Bronchial epithelial cell (primary cell): ENCODE measurements at regions not wholly inside any gene's neighbourhood (a gene's known extent, or its start where the extent isn't known, plus 50 kb on each side); places are given as distances from the start of the nearest gene placed in this dataset.

Experiments used
- DNase-seq: peaks from one replicate; pipeline ENCODE4 v3.0.0-alpha.2; 2010; ENCODE audit warnings: low read depth
- FAIRE-seq: peaks from 2 replicates; lab custom pipeline; 2011; peaks lifted over from hg19 to GRCh38; lab: Jason Lieb, UNC
- H3K27me3 ChIP-seq: 2 replicates; pipeline ENCODE4 v1.5.1; 2011; ENCODE audit warnings: low read length; ENCODE audit not compliant: control insufficient read depth, insufficient read depth
- H3K36me3 ChIP-seq: 2 replicates; pipeline ENCODE4 v1.5.1; 2011; ENCODE audit warnings: low read length; ENCODE audit not compliant: control insufficient read depth, insufficient read depth
- H3K4me3 ChIP-seq: 2 replicates; pipeline ENCODE4 v1.5.1; 2011; ENCODE audit warnings: mild to moderate bottlenecking, low read depth, low read length, control low read depth
- TF ChIP-seq, protein P1 (sequence below): IDR thresholded peaks from 2 replicates; pipeline ENCODE4 v1.5.1; 2011; ENCODE audit warnings: mild to moderate bottlenecking, moderate library complexity, low read length, control low read depth, inconsistent platforms; ENCODE audit not compliant: insufficient read depth, severe bottlenecking

- TF ChIP-seq, protein P1, sequence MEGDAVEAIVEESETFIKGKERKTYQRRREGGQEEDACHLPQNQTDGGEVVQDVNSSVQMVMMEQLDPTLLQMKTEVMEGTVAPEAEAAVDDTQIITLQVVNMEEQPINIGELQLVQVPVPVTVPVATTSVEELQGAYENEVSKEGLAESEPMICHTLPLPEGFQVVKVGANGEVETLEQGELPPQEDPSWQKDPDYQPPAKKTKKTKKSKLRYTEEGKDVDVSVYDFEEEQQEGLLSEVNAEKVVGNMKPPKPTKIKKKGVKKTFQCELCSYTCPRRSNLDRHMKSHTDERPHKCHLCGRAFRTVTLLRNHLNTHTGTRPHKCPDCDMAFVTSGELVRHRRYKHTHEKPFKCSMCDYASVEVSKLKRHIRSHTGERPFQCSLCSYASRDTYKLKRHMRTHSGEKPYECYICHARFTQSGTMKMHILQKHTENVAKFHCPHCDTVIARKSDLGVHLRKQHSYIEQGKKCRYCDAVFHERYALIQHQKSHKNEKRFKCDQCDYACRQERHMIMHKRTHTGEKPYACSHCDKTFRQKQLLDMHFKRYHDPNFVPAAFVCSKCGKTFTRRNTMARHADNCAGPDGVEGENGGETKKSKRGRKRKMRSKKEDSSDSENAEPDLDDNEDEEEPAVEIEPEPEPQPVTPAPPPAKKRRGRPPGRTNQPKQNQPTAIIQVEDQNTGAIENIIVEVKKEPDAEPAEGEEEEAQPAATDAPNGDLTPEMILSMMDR, result no peak
- H3K4me3 ChIP-seq, result no peak overlapping the region
- FAIRE-seq (no peak), DNase-seq (no peak)
- no peaks in the 10 kb centered on the region for H3K27me3 ChIP-seq
- no peaks in the 10 kb centered on the region for H3K36me3 ChIP-seq
Measured at GRCh38 chr5:144815131-144815530, 644.5 kb downstream of the KCTD16 start.

DNA sequence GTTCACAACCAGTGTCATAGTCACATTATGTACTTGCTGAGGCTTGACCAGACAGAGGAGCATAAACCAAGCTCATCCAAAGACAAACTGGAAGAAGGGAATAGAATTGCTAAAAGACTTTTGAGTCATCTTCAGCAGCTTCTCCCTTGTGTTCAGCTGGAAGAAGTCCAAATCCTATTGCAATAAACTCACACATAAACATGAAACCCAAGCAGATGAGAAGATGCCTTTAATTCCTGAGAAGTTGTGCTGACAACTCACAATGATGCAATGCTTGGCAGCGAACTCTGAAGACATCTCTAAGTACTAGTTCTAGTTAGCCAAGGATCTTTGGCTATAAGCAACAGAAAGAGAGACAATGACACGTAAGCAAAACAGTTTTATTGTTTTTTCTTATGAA is 642.1 kb downstream of the KCTD16 start:
- H3K4me3 ChIP-seq, result no peak overlapping the region
- H3K27me3 ChIP-seq, result no peaks in the 10 kb centered on the region
- TF ChIP-seq, protein P1, result no peak
- FAIRE-seq (no peak), DNase-seq (peak; percentile 70)
- no peaks in the 10 kb centered on the region for H3K36me3 ChIP-seq

DNA sequence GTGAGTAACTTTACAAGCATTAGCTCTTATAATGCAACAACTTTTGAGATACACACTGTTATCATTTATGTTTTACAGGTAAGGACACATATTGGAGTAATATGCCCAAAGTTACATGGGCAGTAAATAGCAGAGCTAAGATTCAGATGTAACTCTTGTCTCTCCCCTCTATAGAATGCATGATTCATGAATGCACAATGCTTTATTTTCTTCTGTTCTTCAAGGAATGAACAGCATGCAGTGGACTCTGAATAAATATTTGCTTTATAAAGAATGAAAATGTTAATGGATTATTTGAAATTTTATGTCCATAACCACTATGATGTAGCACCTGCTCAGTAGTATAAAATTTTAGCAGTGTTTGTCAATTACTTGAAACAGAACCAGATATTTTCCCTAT is 629.5 kb downstream of the KCTD16 start:
- Histone ChIP-seq H3K4me3 (no peak overlapping the region), H3K27me3 (no peaks in the 10 kb centered on the region), H3K36me3 (no peaks in the 10 kb centered on the region)
- TF ChIP-seq, protein P1, result no peak
- FAIRE-seq (no peak), DNase-seq (no peak)

DNA sequence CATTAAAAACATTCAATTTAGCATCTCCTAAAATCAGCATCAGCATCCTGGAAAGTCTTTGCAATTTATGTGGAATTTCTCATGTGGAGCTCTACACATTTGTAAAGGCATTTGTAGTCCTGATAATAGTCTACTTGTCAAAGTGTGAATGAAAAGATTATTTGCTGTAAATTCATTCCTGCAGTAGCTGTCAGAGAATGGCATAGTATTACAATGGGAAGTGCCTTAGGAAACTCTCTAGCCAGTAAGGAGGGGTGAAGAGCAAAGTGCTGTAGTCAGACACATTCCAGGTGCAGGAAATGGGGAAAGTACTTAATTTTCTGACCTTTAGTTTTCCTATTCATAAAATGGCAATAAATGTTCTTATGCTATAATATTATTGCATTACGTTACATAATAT is 627.9 kb downstream of the KCTD16 start:
- FAIRE-seq (no peak), DNase-seq (no peak)
- Histone ChIP-seq H3K4me3 (no peak overlapping the region), H3K27me3 (no peaks in the 10 kb centered on the region), H3K36me3 (no peaks in the 10 kb centered on the region)
- TF ChIP-seq, protein P1, result no peak

DNA sequence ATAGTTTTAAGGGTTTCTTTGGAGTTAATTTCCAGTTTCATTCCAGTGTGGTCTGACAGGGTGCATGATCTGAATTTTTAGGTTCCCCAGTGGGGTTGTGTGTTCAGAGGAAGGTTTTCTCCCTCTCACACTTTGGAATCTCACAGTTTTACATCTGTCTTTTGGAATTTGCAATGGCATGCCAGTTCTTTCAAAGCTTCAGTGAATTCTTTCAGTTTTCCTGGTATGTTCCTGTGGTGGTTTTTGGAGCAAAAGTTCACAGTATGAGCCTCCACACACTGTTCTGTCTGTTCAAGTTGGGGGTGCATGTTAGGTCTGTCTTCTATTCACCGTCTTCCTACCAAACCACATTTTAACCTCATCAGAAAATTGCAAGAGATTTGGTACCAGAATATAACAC is 624.2 kb downstream of the KCTD16 start:
- no peaks in the 10 kb centered on the region for H3K27me3 ChIP-seq
- no peaks in the 10 kb centered on the region for H3K36me3 ChIP-seq
- H3K4me3 ChIP-seq, result no peak overlapping the region
- TF ChIP-seq, protein P1, result no peak
- DNase-seq, result no peak
- no peak for FAIRE-seq

DNA sequence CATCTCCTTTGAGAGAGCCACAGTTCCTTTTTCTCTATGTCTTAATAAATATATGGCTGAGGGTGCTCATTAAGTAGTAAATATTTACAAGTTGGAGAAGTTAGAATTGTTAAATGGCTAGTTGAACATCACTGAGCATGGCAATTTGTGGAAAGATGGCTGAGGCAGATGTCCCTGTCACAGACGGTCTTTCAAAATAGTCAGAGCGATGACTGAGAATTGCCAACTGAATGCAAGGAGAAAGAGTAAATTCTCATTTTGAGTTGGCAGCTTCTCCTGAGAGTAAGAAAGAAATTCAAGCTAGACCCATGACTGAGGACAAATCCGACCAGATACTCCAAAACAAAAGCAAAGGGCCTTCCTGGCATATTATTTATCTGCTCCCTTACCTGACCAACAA is 617.9 kb downstream of the KCTD16 start:
- DNase-seq (no peak), FAIRE-seq (no peak)
- TF ChIP-seq, protein P1, result no peak
- no peak overlapping the region for H3K4me3 ChIP-seq
- no peaks in the 10 kb centered on the region for H3K36me3 ChIP-seq
- no peaks in the 10 kb centered on the region for H3K27me3 ChIP-seq
